Vagina (tissue), 2 donors: ENCODE measurements at regions not wholly inside any gene's neighbourhood (a gene's known extent, or its start where the extent isn't known, plus 50 kb on each side); places are given as distances from the start of the nearest gene placed in this dataset.

Source experiments
- POLR2A ChIP-seq, 2 donors: fragments of 450-650 bp; IDR thresholded peaks; one replicate each; pipeline ENCODE4 v1.6.1; 2017; ENCODE audit warnings: antibody characterized with exemption in 2 of 2, mild to moderate bottlenecking in 2 of 2, moderate library complexity in 2 of 2
- POLR2AphosphoS5 ChIP-seq, 2 donors: sonication (generic); formaldehyde crosslinking; IDR thresholded peaks; one replicate each; pipeline ENCODE4 v1.9.0; 2017; ENCODE audit warnings: antibody characterized with exemption in 2 of 2, mild to moderate bottlenecking in 2 of 2, low read depth in 1 of 2; ENCODE audit not compliant: insufficient read depth in 1 of 2
- TF ChIP-seq, protein P1 (sequence below), 3 experiments: fragments of 450-650 bp in 2 of 3; fragments of 200-600 bp in 1 of 3; sonication (generic) in 1 of 3; IDR thresholded peaks; one replicate each; pipeline ENCODE4 v1.5.1; 2017 to 2019; ENCODE audit warnings: antibody characterized with exemption in 3 of 3, mild to moderate bottlenecking in 2 of 3, moderate library complexity in 2 of 3

DNA sequence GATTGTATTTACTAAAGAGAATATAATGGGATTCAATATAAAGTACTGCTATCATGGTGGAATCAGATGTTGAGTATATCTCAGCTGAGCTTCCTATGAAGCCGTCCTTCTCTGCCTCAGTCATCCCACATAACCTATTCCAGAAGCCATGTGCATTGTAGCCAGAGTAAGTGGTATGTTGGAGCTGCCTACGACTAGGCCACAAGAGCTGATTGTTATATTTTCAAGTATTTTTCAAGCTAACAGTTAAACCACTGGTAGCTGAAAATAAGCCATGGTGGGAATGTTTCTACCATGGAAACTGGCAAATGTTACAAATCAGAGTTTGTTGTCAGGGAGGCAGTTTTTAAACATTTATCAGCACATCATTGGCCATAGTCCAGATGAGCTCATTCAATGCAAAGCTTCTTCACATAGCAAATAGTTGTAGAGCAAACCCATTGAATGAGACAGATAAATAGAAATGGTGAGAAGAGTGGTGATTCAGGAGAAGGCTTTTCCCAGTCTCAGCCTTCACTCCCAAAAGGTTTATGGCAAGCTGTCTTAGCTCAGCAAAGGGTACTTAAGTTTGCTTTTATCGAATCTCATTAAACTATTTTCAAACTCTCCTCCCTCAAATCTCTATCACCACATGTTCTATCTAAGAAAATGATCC is 436.4 kb downstream of the PCDH19 start:
- TF ChIP-seq, protein P1, sequence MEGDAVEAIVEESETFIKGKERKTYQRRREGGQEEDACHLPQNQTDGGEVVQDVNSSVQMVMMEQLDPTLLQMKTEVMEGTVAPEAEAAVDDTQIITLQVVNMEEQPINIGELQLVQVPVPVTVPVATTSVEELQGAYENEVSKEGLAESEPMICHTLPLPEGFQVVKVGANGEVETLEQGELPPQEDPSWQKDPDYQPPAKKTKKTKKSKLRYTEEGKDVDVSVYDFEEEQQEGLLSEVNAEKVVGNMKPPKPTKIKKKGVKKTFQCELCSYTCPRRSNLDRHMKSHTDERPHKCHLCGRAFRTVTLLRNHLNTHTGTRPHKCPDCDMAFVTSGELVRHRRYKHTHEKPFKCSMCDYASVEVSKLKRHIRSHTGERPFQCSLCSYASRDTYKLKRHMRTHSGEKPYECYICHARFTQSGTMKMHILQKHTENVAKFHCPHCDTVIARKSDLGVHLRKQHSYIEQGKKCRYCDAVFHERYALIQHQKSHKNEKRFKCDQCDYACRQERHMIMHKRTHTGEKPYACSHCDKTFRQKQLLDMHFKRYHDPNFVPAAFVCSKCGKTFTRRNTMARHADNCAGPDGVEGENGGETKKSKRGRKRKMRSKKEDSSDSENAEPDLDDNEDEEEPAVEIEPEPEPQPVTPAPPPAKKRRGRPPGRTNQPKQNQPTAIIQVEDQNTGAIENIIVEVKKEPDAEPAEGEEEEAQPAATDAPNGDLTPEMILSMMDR (IDR thresholded peaks at IDR 0.05): no peak
- TF ChIP-seq POLR2A (IDR thresholded peaks at IDR 0.05): no peak
- TF ChIP-seq POLR2AphosphoS5 (IDR thresholded peaks at IDR 0.05; ENCODE audit: insufficient read depth in 1 of 2, low read depth in 1 of 2): no peak
